ENCODE measurements at regions not wholly inside any gene's neighbourhood (a gene's known extent, or its start where the extent isn't known, plus 50 kb on each side); places are given as distances from the start of the nearest gene placed in this dataset.
A peak's percentile ranks its signal among the peaks of the same experiment; 100 is the strongest.

GRCh38 chr10:109274681-109275080 lies 648.6 kb downstream of the XPNPEP1 start:
- Histone ChIP-seq H3K4me3 (ENCODE audit: extremely low read depth in 1 of 4, insufficient read depth in 2 of 4, low read depth in 3 of 4, low read length in 4 of 4) (peak overlapping the region in 1 of 4 experiments; percentile 13; a peak in 1 of 8 replicates), H3K79me1 (ENCODE audit: low read depth, low read length) (no peaks in the 10 kb centered on the region), H3K4ac (replicated peaks; ENCODE audit: insufficient read length, low read depth, low read length) (no peak overlapping the region), H2AK5ac (ENCODE audit: low read depth, low read length) (no peak overlapping the region), H3K79me2 (ENCODE audit: control insufficient read depth in 1 of 2, insufficient read depth in 2 of 2, low read length in 2 of 2) (no peaks in the 10 kb centered on the region), H3K56ac (replicated peaks; ENCODE audit: insufficient read length, low read depth, low read length) (no peak overlapping the region), H2BK5ac (ENCODE audit: low read depth, low read length) (no peak overlapping the region), H3K14ac (ENCODE audit: insufficient read length) (no peak overlapping the region), H2BK12ac (ENCODE audit: low read depth, low read length) (no peak overlapping the region), H3K9ac (replicated peaks in 1 of 4; ENCODE audit: extremely low read depth in 1 of 4, low read depth in 3 of 4, low read length in 3 of 4) (no peak overlapping the region), H3K23me2 (ENCODE audit: low read depth, low read length) (no peaks in the 10 kb centered on the region), H3K9me3 (ENCODE audit: insufficient read depth in 2 of 2, low read depth in 1 of 2, low read length in 1 of 2) (no peaks in the 10 kb centered on the region), H3K4me1 (replicated peaks in 1 of 4; ENCODE audit: control insufficient read depth in 3 of 4, insufficient read depth in 4 of 4, low read length in 3 of 4) (peaks cover 0 to 6% (median 2%) of the 10 kb centered on the region in 4 experiments; a peak in 3 of 7 replicates), H3K23ac (ENCODE audit: insufficient read length) (no peak overlapping the region), H3K27me3 (replicated peaks in 1 of 4; ENCODE audit: control insufficient read depth in 3 of 4, extremely low read depth in 1 of 4, insufficient read depth in 3 of 4, low read length in 3 of 4) (no peaks in the 10 kb centered on the region), H4K8ac (ENCODE audit: extremely low read depth, insufficient read depth, low read length) (no peak overlapping the region), H2BK15ac (ENCODE audit: low read length) (no peak overlapping the region), H3K27ac (ENCODE audit: low read depth, low read length) (no peak overlapping the region), H2AFZ (ENCODE audit: low read length) (no peak overlapping the region), H3K4me2 (ENCODE audit: insufficient read depth in 1 of 2, low read depth in 2 of 2, low read length in 2 of 2) (no peak overlapping the region; a peak in 1 of 4 replicates), H2BK20ac (ENCODE audit: low read length) (no peak overlapping the region), H4K5ac (ENCODE audit: insufficient read length, low read depth, low read length) (no peak overlapping the region), H3K36me3 (ENCODE audit: control insufficient read depth in 2 of 4, insufficient read depth in 4 of 4, low read length in 3 of 4) (no peaks in the 10 kb centered on the region), H4K91ac (replicated peaks; ENCODE audit: insufficient read length, low read length) (no peak overlapping the region), H2BK120ac (replicated peaks; ENCODE audit: low read depth, low read length) (no peak overlapping the region), H4K20me1 (replicated peaks in 1 of 2; ENCODE audit: control insufficient read depth in 1 of 2, insufficient read depth in 2 of 2, low read length in 2 of 2) (no peaks in the 10 kb centered on the region), H3K18ac (ENCODE audit: extremely low read depth, low read length) (no peak overlapping the region)
- ChIA-PET POLR2A (ENCODE audit: partially characterized antibody) (no interaction called here), CTCF (ENCODE audit: partially characterized antibody) (no interaction called here)
- WGBS, 2 experiments (ENCODE audit: extremely low coverage in 1 of 2, insufficient coverage in 1 of 2, insufficient read length in 1 of 2, insufficient replicate concordance in 2 of 2, low coverage in 1 of 2, low lambda C conversion rate in 2 of 2, missing lambda C conversion rate in 1 of 2) = 15% methylated on average over 2 of the region's 2 CpGs; no CpG with 5 or more reads in 1 of the 2 experiments
- FAIRE-seq (no peak), DNase-seq (ENCODE audit: low read depth in 1 of 2, low spot score in 2 of 2) (no peak)
- TF ChIP-seq, protein P1, sequence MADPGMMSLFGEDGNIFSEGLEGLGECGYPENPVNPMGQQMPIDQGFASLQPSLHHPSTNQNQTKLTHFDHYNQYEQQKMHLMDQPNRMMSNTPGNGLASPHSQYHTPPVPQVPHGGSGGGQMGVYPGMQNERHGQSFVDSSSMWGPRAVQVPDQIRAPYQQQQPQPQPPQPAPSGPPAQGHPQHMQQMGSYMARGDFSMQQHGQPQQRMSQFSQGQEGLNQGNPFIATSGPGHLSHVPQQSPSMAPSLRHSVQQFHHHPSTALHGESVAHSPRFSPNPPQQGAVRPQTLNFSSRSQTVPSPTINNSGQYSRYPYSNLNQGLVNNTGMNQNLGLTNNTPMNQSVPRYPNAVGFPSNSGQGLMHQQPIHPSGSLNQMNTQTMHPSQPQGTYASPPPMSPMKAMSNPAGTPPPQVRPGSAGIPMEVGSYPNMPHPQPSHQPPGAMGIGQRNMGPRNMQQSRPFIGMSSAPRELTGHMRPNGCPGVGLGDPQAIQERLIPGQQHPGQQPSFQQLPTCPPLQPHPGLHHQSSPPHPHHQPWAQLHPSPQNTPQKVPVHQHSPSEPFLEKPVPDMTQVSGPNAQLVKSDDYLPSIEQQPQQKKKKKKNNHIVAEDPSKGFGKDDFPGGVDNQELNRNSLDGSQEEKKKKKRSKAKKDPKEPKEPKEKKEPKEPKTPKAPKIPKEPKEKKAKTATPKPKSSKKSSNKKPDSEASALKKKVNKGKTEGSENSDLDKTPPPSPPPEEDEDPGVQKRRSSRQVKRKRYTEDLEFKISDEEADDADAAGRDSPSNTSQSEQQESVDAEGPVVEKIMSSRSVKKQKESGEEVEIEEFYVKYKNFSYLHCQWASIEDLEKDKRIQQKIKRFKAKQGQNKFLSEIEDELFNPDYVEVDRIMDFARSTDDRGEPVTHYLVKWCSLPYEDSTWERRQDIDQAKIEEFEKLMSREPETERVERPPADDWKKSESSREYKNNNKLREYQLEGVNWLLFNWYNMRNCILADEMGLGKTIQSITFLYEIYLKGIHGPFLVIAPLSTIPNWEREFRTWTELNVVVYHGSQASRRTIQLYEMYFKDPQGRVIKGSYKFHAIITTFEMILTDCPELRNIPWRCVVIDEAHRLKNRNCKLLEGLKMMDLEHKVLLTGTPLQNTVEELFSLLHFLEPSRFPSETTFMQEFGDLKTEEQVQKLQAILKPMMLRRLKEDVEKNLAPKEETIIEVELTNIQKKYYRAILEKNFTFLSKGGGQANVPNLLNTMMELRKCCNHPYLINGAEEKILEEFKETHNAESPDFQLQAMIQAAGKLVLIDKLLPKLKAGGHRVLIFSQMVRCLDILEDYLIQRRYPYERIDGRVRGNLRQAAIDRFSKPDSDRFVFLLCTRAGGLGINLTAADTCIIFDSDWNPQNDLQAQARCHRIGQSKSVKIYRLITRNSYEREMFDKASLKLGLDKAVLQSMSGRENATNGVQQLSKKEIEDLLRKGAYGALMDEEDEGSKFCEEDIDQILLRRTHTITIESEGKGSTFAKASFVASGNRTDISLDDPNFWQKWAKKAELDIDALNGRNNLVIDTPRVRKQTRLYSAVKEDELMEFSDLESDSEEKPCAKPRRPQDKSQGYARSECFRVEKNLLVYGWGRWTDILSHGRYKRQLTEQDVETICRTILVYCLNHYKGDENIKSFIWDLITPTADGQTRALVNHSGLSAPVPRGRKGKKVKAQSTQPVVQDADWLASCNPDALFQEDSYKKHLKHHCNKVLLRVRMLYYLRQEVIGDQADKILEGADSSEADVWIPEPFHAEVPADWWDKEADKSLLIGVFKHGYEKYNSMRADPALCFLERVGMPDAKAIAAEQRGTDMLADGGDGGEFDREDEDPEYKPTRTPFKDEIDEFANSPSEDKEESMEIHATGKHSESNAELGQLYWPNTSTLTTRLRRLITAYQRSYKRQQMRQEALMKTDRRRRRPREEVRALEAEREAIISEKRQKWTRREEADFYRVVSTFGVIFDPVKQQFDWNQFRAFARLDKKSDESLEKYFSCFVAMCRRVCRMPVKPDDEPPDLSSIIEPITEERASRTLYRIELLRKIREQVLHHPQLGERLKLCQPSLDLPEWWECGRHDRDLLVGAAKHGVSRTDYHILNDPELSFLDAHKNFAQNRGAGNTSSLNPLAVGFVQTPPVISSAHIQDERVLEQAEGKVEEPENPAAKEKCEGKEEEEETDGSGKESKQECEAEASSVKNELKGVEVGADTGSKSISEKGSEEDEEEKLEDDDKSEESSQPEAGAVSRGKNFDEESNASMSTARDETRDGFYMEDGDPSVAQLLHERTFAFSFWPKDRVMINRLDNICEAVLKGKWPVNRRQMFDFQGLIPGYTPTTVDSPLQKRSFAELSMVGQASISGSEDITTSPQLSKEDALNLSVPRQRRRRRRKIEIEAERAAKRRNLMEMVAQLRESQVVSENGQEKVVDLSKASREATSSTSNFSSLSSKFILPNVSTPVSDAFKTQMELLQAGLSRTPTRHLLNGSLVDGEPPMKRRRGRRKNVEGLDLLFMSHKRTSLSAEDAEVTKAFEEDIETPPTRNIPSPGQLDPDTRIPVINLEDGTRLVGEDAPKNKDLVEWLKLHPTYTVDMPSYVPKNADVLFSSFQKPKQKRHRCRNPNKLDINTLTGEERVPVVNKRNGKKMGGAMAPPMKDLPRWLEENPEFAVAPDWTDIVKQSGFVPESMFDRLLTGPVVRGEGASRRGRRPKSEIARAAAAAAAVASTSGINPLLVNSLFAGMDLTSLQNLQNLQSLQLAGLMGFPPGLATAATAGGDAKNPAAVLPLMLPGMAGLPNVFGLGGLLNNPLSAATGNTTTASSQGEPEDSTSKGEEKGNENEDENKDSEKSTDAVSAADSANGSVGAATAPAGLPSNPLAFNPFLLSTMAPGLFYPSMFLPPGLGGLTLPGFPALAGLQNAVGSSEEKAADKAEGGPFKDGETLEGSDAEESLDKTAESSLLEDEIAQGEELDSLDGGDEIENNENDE (IDR thresholded peaks at IDR 0.05; ENCODE audit: insufficient replicate concordance, low read length) = no peak
